HG03457 (cell line): ENCODE measurements at regions not wholly inside any gene's neighbourhood (a gene's known extent, or its start where the extent isn't known, plus 50 kb on each side); places are given as distances from the start of the nearest gene placed in this dataset.

Experiments used
- ATAC-seq: cut with Tn5 transposase; IDR thresholded peaks from one replicate; pipeline ENCODE4 v1.9.1; 2021; ENCODE audit warnings: moderate number of reproducible peaks; ENCODE audit not compliant: unreplicated experiment

DNA sequence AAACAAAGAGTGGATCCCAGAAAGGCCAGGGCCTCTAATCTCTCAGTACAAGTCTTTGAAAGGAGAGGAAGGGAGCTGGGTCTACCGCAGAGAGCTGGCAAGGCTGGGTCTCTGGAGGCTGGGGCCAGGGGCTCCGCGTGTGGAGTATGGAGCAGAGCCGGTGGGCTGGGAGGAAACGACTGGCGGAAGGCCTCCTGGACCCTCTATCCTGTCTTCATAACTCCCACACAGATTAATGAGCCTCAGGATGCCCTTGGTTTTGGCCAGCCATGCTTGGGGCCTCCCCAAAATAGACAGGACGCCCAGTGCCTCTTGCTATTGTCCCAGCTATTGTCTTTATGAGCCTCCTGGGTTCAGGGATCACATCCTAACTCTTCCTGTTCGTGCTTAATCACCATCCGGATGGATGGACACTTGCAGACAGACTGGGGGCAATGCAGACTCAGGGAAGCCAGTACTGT lies 306.4 kb downstream of the DHX35 start:
- no peak for ATAC-seq

DNA sequence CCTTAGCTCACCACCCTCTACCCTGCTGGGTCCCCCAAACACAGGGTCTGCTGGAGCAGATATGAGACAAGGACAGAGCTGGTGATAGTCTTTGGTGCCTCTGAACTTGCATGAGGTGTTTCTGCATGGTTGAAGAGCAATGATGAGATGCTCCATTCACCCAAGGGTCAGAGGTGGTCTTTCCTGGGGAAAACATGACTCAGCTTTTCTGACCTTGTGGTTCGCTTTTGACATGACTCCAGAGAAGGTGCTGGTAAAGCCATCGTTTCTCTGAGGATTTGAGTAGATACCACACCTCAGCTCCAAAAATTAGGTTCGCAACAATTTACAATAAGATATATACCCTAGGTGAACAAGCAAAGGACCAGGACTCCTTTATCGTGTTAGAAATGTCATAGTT lies 304.8 kb downstream of the DHX35 start:
- ATAC-seq: no peak

DNA sequence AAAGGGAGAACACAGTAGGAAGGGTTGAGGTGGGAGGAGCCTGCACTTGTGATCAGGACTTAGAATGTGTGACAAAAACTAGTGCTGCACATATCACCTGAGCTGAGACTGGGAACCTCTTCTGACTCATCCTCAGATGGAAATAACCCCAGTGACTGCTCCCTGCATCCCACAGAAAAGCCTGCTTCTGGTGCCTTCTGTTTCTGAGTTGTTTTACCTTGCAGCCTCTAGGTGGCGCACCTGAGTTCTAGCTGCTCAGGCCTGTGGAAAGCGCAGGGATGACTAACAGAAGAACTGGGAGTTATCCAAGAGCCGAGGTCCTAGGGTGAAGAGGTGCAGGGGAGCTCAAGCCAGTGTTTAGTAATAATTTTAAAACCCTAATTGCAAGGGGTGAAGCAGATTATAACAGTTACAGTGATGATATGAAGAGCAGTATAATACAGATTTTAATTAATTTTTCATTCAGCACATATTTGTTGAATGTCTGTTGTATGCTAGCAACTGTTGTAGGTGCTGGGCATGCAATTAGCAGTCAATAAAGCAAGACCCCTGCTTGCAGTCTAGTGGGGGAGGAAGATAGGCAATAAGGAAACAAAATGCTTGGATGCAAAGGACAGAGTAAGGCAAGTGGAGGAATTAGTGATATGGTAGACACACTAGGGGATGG lies 302.5 kb downstream of the DHX35 start:
- no peak for ATAC-seq

DNA sequence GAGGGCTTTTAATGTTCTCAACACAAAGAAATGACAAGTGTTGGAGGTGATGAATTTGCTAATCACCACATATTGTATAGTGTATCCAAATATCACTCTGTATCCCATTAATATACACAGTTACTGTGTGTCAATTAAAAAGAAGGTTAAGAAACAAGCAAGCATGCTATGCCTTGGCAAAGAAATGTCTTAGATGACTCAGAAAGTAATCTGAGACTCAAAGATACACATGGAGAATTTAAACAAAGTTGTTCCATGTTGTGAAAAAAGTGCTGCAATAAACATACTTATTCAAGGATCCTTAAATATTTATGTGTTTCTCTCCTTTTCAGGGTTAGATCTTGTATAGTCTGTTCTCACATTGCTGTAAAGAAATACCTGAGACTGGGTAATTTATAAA lies 300.9 kb downstream of the DHX35 start:
- no peak for ATAC-seq

DNA sequence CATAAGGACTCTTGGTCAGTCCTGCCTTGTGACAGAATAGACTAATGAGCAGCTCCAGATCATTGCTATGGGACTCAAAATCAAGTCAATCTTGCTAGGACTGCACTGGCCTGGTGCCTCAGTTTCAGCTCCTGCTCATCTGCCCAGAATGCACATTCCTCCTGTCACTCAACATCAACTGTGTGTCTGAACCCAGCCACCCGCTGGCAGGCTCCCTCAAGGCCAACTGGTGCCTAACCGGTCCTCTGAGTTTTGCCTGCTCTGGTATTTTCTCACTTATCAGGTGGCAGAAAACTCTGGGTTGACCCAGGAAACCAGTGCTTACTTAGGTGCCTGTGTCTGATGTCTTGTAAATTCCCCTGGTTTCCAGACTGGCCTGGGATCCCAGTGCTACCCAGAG lies 297.7 kb downstream of the DHX35 start:
- no peak for ATAC-seq

DNA sequence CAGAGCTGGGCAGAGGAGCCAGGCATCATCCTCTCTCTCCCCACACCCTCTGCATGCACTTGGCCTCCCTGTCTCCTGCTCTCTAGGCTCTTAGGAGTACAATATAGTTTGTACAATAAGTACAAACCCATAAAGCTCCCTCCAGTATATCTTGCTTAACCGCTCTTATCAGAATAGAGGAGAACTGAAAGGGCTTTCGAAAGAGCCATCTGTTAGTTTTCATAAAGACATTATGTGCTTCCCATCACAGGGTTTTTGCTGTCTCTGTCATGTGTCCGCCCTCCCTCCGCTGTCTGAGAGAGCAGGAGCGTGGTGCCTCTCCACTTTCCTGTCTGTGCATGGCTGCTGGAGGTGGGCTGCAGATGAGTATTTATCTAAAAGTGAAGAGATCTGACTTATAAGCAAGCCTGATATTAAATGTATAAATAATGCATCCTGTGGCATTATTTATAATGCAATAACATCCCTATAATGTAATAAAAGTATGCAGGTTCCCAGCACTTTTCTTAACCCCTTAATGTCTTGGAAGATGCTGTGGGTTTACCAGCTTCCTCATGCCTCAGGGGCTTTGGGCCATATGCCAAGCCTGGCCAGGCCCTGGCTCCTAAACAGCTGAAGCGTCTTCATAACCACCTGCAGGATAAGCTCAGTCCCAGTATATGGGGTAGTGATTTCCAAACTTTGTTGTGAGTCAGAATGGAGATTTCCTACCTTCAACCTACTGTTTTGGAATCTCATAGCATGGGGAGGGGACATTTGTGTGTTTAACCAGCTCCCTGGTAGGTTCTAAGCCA lies 297.1 kb downstream of the DHX35 start:
- no peak for ATAC-seq

DNA sequence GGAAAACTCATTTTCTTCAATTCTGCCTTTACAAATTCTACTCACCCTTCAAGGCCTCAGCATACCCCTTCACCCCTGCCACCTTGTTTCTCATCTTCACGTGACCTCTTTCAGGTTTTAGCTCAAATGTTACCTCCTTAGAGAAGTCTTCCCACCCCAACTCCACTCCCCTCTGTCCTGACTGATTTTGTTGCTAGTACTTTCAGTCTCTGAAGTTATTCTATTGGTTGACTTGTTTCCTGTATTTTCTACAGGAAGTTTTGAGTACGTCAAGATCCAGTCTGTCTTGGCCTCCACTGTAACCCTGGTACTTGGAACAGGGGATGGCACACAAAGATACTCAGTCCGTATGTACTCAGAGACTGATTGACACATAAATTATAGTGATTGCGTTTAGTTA lies 296.1 kb downstream of the DHX35 start:
- ATAC-seq: no peak

DNA sequence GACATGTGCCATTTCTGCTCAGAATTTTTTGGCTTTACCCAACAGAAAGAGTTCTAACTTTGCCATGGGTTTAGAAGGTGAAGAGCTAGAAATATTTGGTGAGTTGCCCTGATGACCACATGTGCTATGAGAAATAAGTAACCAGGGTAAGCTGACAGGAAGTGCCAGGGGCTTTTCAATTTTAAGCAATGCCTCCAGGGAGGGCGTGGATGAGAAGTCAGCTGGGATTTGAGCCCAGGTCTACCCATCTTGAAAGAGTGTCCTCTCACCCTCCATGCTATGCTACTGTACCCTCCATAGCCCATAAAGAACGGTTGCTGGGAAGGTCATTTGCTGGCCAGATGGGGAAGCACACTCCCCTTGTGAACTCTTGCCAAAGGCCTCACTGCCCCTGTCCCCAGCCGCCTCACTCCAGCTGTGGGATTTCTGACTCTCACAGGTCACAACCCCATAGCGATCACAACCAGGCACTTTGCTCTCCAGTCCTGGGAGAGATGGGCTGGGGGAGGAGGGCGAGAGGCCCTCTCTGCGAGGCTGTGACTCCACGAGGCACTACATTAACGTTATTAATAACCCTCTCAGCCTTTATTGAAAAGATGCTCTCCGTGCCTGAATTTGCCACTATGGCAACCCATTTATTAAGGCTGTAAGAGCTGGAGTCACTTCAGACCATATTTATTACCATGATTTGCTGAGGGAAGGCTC lies 291.1 kb downstream of the DHX35 start:
- no peak for ATAC-seq

DNA sequence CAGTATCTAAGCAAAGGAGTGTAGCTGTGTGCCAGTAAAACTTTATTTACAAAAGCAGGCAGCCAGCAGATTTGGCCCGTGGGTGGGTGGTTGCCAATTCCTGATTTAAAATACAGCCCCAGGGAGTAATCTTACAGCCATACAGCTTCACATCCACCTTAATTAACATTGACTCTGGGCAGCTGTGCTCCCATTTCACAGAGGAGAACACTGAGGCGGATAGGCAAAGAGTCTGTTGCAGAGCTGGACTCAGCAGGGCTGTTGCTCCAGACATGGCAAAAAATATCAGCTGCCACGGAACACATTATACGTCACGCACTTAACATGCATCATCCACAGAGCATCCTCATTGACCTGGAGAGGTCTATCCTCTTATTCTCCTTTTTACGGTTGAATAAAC lies 289.9 kb downstream of the DHX35 start:
- no peak for ATAC-seq

DNA sequence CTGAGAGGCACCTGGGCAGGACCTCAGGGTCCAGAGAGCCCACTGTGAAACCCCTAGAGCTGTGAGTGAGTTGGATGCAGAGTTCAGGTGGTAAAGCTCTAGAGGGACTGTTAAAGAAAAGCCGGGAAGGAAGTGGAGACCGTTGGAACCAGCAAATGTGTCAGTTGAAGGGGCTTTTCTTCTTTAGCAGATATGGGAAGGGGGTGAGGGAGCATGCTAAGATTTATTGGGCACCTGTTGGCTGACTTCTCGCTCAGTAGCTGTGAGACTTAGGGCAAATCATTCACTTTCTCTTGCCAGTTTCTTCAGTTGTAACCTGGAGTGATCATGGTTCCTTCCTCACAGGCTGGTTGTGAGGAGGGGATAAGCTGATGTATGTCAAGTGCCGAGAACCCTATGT lies 287.7 kb downstream of the DHX35 start:
- no peak for ATAC-seq

DNA sequence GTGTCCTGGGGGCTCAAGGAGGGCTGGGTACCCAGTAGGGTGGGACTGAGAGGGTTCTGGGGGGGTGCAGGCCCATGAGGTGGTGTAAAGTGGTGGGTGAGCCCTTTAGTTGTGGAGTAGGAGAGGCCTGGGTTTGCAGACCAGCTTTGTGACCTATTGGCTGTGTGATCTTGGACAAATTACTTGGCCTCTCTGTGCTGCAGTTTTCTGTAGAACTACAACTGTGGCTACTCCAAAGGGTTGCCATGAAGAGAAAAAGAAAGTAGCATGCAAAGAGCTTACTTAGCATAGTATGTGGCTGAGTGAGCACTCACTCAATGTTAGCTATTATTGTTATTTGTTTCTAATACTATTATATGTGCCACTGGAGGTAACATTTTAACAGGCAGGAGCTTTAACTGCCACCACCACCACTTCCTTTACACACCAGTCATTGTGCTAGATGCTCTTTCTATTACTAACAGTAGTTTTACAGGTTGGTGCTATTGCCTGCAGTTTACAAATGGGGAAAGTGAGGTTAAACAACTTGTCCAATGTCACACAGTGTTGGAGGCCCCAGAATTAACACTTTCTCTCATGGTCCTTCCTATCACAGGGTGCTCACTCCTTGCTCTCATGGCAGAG lies 286.8 kb downstream of the DHX35 start:
- ATAC-seq: no peak

DNA sequence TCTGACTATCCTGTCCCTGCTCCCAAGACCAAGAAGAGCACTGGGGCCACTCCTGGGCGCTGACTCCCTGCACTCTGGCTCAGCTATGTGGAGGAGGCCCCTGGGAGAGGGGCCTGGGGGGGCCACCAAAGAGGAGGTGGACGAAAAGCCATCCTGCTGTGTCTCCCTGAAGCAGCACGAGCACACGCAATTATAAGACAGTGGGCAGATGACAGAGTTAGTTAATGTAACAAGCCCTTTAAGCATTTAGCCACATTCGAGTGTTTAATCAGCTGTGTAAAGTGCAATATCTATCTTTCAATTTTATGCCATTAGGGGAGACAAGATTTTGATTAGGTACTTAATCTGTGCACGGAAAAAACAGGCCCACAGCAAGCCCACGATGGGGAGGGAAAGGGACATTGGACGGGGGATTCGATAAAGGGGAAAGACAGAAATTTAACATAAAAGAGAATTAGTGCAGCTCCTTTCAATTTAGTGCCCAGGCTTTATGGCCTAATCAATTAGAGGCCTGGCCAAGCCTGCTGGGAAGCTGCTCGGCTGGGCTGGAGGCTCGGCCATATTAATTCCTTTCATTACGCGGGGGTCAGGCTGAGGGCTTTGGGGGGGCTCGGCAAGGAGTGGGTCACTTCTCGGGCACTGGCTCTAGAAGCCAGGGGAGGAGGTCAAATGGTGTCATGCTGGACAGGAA lies 286.2 kb downstream of the DHX35 start:
- ATAC-seq: no peak

DNA sequence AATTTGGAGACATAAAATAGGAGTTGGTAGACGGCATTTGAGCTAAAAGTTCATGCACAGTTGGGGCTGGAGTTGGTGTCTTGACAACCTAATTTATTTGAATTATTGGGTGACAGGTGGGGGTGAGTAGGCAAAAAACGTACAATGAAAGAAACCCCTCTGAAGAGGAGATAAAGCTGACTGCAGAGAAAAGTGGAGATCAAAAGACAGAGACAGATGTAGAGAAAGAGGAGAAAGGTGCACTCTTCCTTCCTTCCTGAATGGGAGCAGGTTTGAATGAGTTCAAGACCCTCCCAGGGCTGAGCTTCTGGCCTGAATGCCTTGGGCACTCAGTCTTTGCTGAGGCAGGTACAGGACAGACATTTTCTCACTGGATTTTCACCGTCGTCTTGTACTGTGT lies 284.3 kb downstream of the DHX35 start:
- no peak for ATAC-seq

DNA sequence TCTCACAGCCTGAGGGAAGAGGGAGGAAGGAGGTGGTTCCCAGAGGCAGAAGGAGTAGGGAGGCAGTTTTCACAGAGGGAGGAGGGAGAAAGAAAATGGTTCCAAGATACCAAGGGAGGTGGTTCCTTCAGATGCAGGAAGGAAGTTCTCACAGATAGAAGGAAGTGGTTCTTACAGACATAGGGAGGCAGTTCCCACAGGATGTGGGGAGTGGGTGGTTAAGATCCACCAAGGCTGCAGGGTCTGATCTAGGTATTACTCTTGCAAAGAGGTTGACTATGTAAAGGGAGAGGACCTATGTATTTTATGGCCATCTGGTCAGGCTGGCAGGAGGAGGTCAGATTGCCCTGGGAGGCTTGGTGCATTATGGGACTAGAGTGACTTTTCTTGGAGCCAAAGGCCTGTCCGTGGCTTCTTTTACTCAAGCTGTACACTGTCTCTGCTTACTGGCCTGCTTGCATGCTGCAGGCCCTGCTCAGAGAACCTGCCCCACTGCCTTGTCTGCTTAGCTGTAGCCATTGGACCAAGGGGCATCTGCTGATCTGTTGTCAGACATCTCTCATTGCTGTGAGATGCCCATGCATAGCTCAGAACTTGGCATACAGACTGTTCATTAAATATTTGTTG lies 283.7 kb downstream of the DHX35 start:
- no peak for ATAC-seq

DNA sequence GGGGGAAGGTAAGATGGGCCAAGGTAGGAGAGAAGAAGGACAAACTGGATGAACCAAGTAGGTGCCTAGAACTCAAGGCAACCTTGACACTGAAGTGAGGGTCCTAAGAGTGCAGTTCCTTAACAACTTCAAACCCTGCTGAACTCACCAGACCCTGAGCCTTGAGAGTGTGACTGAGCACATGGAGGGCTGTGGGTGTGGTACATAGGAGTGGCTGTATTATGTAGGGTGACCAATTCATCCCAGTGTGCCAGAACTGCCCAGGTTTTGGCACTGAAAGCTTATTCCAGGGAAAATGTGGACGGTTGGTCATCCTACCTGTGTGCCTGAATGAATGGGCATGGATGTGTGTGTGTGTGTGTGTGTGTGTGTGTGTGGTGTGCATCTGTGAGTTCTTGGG lies 281.8 kb downstream of the DHX35 start:
- no peak for ATAC-seq

DNA sequence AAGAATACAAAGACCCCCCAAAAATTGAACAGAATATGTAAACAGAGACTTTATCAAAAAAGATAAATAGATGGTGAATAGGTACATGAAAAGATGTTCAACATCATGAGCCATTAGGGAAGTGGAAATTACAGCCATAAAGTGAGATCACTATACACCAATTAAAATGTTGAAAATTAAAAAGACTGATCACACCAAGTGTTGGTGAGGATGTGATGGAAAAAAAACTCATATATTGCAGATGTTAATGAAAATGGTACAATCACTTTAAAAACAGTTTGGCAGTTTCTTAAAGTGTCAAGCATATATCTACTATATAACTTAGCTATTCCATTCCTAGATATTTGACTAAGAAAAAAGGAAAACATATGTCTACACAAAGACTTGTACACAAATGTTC lies 280.5 kb downstream of the DHX35 start:
- ATAC-seq: no peak

DNA sequence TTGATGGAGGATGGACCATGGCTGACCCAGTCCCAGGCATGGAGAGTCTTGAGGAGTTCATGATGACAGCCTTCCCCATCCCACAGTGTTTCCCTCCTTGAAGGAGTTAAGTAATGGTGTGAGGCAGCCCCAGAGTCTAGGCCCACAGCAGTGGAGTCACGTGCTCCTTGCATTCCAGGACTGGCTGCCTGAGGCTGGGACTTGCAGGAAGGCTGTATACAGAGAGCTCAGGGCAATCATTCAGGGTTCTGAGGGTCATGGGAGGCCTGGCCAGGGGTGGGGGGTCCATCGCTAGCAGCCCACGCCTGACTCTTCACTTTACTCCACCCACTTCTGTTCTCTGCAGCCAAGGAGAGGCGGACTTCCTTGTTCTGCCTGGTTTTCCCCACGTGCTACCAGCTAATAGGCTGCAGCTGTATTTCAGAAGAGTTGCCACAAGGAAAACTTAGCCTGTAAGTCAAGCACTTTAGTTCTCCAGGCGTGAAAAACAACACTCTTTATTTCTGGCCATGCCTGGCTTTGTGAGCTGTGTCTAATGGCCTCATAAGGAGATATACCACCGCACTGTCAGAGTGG lies 272.5 kb downstream of the DHX35 start:
- no peak for ATAC-seq

DNA sequence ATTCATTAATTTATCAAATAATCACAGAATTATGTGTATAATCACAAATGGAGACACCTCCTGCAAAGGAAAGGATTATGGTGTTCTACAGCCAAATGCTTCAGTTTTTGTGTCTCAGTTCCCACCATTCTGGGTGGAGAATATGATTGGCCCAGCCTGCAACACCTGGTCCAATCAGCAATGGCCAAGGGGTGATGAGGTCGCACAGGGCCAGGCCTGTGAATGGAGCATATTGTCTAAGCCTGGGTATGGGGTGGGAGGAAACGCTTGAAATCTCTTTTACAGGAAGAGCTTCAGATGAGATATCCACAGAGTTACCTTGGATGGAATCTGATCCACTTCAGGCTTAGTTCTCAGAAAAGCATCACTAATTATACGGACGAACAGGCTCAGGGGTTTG lies 271.6 kb downstream of the DHX35 start:
- ATAC-seq: no peak

DNA sequence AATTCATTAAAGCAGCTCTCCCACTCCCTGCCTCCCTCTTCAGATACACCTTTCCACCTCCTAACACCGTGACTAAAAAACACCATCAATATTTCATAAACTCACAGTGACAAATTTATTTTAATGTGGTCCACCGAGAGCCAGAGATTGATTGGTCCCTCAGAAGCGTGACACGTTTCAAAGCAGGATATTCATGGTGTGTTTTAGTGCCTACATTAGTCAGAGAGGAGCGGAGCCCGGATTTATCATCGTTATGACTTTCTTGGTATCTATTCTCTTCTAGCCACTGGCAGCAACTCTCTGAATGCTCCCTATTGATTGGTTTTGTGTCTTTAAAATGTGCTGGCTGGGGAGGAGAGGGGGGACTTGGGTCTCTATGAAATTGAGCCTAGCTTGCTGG lies 265.3 kb downstream of the DHX35 start:
- no peak for ATAC-seq

DNA sequence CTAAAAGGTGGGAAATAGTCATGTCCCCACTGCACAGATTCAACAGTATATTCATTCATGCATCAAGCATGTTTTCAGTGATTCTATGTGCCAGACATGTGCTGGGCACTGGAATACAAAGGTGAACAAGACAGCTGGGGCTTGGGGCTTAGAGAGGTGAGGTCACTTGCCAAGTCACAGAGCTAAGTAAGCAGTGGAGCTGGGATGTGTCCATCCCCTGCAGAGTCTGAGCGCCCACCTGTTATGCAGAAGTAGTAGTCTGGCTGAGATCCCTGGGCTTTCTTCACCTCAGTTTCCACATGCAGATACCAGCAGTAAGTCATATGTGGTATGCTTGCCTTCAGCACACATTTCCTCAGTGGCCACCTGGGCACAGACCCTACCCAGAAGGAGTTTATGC lies 263.8 kb downstream of the DHX35 start:
- ATAC-seq: no peak
